Kidney epithelial cell (primary cell): ENCODE measurements at regions not wholly inside any gene's neighbourhood (a gene's known extent, or its start where the extent isn't known, plus 50 kb on each side); places are given as distances from the start of the nearest gene placed in this dataset.
A peak's percentile ranks its signal among the peaks of the same experiment; 100 is the strongest.
"Not testable (repeated sequence)": the region's sequence is repeated elsewhere in the genome, so short reads cannot be mapped to it uniquely, and the experiment has no call there.

Experiments used
- DNase-seq: peaks from one replicate; pipeline ENCODE4 v3.0.0-alpha.2; 2010; ENCODE audit warnings: low read depth
- H3K27me3 ChIP-seq: 2 replicates; pipeline ENCODE4 v1.6.0; 2011; ENCODE audit warnings: low read length; ENCODE audit not compliant: control insufficient read depth, insufficient read depth
- H3K36me3 ChIP-seq: 2 replicates; pipeline ENCODE4 v1.5.1; 2011; ENCODE audit warnings: low read length; ENCODE audit not compliant: control insufficient read depth, insufficient read depth
- H3K4me3 ChIP-seq: 2 replicates; pipeline ENCODE4 v1.5.1; 2011; ENCODE audit warnings: low read depth, mild to moderate bottlenecking, control low read depth, low read length
- CTCF ChIP-seq: IDR thresholded peaks from 2 replicates; pipeline ENCODE4 v1.5.1; 2011; ENCODE audit warnings: mild to moderate bottlenecking, moderate library complexity, low read length, control low read depth, inconsistent platforms; ENCODE audit not compliant: insufficient read depth, poor library complexity, severe bottlenecking

DNA sequence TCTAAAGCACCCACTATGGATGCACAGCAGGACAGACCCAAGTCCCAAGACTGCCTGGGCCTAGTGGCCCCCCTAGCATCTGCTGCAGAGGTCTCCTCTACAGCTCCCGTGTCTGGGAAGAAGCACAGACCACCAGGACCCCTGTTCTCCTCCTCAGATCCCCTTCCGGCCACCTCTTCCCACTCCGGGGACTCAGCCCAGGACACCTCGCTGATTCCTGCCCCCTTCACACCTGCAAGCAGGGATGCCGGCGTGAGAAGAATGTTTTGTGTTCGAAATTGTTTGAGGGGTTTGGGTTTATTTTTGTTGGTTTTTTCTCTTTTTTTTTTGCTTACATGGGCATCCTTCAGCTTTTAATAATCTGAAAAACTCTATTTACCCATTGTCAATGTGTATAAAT, 150.3 kb upstream of the C1QTNF3 start:
- not testable (repeated sequence) for H3K4me3 ChIP-seq, DNase-seq, H3K36me3 ChIP-seq, H3K27me3 ChIP-seq

DNA sequence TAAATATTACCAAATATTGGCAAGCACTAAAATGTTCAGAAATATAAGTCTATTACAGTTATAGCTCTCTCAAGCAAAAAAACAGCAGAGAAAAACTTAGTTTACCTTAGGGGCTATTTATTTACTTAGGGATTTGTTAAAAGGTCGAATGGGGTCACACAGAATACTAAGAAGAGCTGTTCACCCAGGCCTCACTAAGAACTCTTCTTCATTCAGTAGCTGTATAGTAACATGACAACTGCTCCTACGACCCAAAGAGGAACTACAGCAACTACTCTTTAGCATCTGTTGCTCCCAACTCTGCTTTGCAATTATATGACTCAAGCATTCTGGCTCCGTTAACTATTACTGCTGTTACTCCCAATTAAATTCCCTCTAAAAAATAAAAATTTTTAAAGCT, 150.8 kb upstream of the C1QTNF3 start:
- not testable (repeated sequence) for DNase-seq, H3K36me3 ChIP-seq, H3K27me3 ChIP-seq, H3K4me3 ChIP-seq

DNA sequence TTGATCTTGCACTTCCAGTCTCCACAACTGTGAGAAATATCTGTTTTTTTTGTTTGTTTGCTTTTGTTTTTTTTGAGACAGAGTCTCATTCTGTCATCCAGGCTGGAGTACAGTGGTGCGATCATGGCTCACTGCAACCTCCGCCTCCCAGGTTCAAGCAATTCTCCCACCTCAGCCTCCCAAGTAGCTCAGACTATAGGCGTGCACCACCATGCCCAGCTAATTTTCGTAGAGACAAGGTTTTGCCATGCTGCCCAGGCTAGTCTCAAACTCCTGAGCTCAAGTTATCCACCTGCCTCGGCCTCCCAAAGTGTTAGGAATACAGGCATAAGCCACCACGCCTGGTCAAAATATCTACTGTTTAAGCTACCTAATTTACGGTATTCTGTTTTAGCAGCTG, 153.1 kb upstream of the C1QTNF3 start:
- not testable (repeated sequence) for H3K4me3 ChIP-seq, DNase-seq, H3K36me3 ChIP-seq, H3K27me3 ChIP-seq

DNA sequence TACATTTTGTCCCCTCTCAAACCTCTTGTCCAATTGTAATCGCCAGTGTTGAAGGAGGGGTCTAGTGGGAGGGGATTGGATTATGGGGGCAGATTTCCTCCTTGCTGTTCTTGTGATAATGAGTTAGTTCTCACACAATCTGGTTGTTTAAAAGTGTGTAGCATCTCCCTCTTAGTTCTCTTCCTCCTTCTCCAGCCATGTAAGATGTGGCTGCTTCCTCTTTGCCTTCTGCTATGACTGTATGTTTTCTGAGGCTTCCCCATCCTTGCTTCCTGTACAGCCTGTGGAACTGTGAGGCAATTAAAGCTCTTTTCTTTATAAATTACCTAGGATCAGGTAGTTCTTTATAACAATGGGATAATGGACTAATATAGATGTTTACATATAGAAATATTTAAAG, 162.3 kb upstream of the C1QTNF3 start:
- not testable (repeated sequence) for DNase-seq, H3K4me3 ChIP-seq, H3K27me3 ChIP-seq, H3K36me3 ChIP-seq

GRCh38 chr5:34217386-34217785, 174.4 kb upstream of the C1QTNF3 start:
- not testable (repeated sequence) for H3K36me3 ChIP-seq, H3K27me3 ChIP-seq, H3K4me3 ChIP-seq
- DNase-seq, result peak; percentile 45

DNA sequence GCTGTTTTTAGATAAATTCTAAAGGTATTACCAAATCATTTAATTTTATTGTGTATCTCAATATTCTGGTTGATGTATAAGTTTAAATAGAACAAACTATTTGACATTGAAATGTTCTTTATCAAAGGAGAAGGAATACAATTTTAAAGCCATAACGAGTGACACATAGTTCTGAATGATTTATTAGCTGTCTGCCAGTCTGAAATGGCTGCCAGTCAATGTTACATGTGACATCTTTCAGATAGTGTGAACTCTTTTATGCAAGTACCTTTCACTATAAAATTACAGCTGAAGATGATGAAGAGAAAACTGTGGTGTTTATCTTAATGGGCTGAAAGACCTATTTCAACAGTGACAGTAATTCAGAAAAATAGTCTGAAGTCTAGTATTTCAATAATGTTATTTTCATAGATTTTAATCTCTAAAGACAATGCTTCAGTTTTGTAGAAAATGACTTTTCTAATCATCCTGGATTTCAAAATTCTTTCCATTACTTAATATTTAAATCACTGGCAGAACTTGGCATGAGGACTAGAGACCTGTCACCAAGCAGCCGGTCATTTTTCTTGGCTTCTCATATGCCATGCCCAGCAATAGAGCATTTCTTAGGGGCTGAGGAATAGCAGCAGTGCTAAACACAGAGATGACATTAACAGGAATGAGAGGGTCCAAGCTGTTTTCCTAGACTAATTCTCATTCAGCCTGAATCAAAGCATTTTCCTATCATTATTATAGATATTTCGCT, 178.5 kb upstream of the C1QTNF3 start:
- DNase-seq, H3K4me3 ChIP-seq, H3K27me3 ChIP-seq, H3K36me3 ChIP-seq: not testable (repeated sequence)

DNA sequence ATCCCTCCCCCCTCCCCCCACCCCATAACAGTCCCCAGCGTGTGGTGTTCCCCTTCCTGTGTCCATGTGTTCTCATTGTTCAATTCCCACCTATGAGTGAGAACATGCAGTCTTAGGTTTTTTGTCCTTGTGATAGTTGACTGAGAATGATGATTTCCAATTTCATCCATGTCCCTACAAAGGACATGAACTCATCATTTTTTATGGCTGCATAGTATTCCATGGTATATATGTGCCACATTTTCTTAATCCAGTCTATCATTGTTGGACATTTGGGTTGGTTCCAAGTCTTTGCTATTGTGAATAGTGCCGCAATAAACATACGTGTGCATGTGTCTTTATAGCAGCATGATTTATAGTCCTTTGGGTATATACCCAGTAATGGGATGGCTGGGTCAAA, 180.1 kb upstream of the C1QTNF3 start:
- H3K36me3 ChIP-seq, H3K4me3 ChIP-seq, DNase-seq, H3K27me3 ChIP-seq: not testable (repeated sequence)

DNA sequence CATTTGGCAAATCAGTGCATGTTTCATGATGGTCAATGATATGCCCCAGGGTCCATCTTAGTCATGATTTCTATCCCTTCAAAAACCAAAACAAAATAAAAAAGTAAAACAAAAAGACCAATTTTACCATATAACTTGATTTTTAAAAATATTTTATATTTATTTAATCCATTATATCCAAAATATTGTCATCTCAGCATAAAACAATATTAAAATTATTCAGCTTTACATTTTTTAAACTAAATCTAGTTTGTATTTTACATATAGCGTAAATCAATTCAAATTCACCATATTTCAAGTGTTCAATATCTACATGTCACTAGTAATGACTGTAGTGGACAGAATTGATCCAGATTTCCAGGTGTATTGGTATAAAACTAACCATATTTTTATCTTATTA, 187.4 kb upstream of the C1QTNF3 start:
- not testable (repeated sequence) for DNase-seq, H3K36me3 ChIP-seq, H3K4me3 ChIP-seq, H3K27me3 ChIP-seq

DNA sequence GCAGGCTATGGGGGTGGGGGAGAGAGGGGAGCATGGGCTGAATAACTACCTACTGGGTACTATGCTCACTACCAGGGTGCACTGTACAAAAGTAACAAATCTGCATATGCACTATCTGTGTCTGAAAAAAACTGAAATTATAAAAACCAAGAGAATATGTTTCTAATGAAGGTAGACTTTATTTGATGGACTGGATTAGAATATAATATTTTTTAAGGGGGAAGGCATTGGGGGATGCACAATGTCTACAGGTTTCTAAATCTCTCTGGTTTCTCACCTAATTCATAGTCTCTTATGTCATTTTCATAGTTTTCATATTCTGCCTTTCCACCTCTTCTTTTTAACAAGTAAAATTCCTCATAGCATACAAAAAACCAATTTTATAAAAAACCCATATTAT, 200.8 kb upstream of the C1QTNF3 start:
- H3K4me3 ChIP-seq, result peak overlapping the region; percentile 34
- DNase-seq, H3K27me3 ChIP-seq, H3K36me3 ChIP-seq: not testable (repeated sequence)

DNA sequence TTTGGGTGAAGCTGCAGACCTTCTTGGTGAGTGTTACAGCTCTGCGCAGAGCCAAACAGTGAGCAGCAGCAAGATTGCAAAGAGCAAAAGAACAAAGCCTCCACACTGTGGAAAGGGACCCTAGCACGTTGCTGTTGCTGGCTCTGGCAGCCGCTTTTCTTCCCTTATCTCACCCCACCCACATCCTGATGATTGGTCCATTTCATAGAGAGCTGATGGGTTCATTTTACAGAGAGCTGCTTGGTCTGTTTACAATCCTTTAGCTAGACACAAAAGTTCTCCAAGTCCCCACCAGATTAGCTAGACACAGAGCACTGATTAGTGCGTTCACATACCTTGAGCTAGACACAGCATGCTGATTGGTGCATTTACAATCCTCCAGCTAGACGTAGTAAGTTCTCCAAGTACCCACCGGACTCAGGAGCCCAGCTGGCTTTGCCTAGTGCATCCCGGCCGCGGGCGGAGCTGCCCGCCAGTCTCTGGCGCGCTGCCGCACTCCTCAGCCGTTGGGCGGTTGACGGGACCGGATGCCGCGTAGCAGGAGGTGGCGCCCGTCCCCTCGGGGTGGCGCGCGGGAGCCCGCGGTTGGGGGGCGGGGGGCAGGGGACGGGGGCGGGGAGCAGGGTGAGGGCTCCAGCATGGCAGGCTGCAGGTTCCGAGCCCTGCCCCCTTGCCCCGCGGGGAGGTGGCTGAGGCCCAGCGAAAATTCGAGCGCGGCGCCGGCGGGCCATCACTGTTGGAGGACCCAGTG, 201.4 kb upstream of the C1QTNF3 start:
- not testable (repeated sequence) for H3K27me3 ChIP-seq, DNase-seq, H3K36me3 ChIP-seq
- peak overlapping the region; percentile 34 for H3K4me3 ChIP-seq

DNA sequence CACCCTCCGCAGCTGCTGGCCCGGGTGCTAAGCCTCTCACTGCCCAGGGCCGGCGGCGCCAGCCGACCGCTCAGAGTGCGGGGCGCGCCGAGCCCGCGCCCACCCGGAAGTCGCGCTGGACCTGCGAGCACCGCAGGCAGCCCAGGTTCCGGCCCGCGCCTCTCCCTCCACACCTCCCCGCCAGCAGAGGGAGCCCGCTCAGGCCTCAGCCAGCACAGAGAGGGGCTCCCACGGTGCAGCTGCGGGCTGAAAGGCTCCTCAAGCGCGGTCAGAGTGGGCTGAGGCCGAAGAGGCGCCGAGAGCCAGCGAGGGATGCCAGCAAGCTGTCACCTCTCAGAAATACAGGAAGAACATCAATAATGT, 202.0 kb upstream of the C1QTNF3 start:
- TF ChIP-seq CTCF, result peak; percentile 16
- DNase-seq, result peak; percentile 0
- H3K4me3 ChIP-seq, result peak overlapping the region; percentile 33
- not testable (repeated sequence) for H3K27me3 ChIP-seq, H3K36me3 ChIP-seq

DNA sequence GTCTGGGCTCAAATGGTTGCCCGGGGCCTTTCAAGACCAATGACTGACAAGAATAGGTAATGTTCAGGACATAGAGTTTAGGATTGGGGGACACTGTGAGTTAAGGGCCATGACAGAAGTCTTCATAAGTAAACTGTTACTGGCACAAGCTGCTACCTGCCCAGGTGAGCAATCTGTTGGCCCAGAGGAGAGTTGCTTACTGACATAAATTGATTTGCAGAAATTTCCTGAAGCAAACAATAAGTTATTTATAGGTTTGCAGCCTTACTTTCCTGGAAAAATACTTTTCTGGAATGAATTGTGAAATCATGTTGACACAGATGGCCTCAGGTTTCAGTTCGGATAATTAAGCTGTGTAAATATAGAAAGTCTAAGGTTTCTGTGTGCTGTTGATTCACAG, 202.8 kb upstream of the C1QTNF3 start:
- H3K27me3 ChIP-seq, H3K36me3 ChIP-seq, DNase-seq, H3K4me3 ChIP-seq: not testable (repeated sequence)

- DNase-seq, H3K4me3 ChIP-seq, H3K36me3 ChIP-seq, H3K27me3 ChIP-seq: not testable (repeated sequence)
These were observed 215.6 kb upstream of the C1QTNF3 start for GRCh38 chr5:34258598-34258997.

GRCh38 chr5:34261020-34261419, 218.0 kb upstream of the C1QTNF3 start:
- H3K36me3 ChIP-seq, DNase-seq, H3K4me3 ChIP-seq, H3K27me3 ChIP-seq: not testable (repeated sequence)
